EL (cell line): ENCODE measurements at regions not wholly inside any gene's neighbourhood (a gene's known extent, or its start where the extent isn't known, plus 50 kb on each side); places are given as distances from the start of the nearest gene placed in this dataset.

Experiments
- DNase-seq: peaks from one replicate; pipeline ENCODE4 v3.0.0-alpha.2; 2016

DNA sequence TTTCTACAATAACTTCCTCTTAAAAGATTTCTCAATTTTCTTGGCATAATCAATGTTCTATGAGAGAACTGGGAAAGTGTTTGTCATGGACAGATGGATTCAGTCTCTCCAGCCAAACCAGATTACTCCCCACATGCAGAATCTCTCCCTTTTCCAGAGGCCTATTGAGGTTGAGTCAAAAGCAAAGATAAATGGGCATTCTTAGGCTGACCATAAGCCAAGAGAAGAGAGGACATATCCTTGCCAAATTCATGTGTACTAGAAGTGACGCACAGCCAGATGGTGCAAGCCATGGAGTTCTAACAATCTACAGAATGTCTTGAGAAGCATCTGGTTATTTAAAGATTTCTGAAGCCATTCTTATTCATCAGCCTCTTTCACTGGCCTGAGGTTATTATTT, 2115.0 kb downstream of the MAT2B start:
- DNase-seq, result no peak

DNA sequence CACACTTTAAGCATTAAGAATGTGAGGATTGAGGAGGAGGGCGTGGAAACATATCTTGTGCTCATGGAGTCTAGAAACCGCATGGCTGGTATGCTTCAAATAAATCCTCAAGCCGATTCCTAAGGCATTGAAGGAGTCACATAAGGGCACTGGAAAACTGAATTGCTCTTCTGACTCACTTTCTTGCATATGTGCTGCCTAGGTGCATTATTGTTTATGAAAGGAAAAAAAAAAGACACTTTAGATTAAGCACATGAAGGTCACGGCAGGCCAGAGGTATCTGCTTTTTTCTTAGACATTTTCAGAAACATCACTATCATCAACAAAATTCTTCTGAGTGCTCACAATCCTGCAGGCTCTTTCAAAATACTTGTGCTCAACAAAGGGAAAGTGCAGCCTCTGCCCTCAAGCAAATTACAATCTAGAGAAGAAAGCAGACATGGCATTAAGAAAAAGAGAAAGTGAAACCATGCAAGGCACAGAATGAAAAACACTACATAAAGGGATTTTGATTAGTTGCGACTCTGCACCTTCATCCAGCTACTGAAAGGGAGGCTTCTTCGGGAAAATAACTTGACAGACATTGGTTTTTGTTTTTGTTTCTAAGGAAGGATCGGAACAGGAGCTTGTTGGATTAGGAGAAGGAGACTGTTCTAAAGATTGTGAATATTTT, 2117.6 kb downstream of the MAT2B start:
- DNase-seq, result no peak

DNA sequence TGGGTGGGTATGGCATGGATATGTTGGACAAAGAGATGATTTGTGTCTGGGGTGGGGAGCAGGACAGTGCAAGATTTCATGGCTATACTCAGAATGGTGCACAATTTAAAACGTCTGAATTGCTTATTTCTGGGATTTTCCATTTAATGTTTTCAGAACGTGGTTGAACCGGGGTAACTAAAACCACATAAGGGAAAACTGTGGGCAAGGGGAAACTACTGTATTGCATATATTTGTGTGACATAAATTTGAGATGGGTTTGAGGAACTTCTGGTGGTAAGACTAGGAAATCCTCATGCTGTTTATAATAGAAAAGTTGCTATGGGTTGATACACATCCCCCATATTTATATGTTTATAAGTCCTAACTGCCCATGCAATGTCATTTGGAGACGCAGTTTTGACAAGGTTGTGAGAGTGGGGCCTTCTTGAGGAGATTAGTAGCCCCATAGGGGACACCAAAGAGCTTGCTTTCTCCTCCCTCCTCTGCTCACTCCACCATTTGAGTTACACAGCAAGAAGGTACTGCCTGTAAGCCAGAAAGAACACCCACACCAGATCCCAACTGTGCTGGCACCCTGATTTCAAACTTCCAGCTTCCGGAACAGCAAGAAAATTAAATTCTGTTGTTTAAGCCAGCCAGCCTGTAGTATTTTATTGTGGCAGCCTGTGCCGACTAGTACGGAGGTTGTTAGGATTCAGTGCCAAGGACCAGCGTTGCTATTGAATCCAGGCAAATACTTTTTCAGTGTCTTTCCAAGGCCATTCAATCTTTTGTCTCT, 2118.9 kb downstream of the MAT2B start:
- DNase-seq, result no peak

DNA sequence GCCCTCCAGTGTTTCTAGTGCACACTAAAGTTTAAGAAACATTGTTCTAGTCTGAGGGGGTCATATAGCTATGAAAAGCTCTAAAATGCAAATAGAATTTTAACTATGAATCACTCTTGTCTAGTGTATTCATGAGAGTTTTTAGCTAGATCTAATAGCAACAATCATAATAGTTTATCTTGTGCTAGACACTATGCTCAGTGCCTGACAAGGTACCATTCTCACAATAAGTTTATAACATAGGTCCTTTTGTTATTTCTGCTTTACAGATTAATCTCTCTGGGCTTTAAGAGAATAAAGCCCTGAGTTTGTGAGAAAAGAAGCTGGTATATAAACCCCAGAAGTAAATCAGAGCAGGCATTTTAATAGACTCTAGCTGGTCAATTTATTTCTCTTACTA, 2120.7 kb downstream of the MAT2B start:
- no peak for DNase-seq

DNA sequence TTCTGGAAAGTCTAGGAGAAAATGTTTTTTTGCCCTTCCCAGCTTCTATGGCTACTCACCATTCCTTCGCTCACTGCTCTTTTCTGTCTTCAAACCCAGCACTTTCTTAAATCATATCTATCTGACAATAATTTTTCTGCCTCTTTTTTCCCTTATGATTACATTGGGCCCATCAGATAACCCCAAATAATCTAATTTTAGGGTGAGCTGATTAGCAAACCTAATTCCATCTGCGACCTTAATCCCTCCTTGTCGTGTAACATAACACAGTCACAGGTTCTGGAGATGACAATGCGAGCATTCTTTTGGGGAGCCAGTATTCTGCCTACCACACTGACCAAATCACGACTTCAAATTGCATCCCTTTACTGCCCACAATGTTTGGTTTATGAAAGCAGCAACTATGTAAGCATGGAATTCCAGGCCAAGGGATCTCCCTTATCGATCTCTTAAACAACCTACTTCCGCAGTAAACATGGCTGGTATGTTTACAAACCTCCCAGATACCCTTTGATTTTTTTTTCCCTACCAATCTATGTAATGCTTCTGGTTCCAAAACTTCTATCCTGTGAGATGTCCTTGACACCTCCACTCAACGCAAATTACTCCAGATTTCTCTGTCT, 2122.2 kb downstream of the MAT2B start:
- no peak for DNase-seq

DNA sequence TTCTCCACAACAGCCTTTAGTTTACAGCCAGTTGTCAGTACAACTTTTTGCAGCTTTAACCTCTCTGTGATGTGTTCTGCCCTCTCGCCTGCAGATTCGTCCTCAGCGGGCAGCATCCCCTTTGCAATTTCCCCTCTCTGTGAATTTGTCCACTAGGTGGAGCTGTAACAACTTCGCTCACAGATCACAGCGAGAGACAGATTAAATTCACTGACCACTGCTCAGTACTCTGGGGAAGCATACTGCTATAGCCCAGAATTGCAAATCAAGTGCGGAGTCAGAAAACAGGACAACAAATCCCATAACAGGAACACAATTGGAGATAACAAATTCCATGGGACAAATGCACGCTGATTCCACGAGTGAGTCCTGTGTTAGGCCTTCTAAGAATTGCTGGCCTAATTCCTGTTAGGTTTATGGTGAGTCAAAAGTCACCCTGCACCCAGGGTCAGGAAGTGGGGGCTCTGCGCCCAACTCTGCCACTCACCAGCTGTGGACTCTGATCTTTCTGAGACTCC, 2124.9 kb downstream of the MAT2B start:
- peak; percentile 0 for DNase-seq

DNA sequence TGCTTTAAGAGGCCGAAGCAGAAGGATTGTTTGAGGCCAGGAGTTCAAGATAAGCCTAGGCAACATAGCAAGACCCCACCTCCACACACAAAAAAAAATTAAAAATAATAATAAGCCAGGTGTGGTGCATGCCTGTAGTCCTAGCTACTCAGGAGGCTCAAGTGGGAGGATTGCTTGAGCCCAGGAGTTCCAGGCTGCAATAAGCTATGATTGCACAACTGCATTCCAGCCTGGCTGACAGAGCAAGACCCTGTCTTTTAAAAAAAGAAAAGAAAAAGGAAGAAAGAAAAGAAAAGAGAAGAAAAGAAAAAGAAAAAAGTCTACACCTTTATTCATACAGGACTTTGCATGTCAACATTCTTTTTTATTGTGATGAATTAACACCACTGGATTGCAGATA, 2125.8 kb downstream of the MAT2B start:
- DNase-seq, result no peak

DNA sequence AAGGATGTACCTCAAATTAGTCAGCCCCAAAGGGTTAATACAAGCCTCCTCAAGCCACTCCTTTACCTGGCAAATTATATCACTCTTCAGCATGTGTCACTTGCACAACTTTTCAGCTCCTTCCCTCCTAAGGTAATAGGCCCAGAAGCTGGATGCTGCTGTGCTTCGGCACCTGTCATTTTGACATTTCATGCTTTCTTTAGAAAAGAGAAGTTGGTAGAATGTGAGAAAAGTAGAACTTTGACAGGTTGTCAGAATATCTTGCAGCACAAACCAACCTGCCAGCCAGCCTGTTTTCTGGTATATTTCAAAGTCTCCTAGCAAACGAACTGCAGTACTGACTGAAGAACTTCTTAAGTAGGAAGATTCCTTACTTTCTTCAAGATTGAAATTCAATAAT, 2136.9 kb downstream of the MAT2B start:
- DNase-seq, result no peak

DNA sequence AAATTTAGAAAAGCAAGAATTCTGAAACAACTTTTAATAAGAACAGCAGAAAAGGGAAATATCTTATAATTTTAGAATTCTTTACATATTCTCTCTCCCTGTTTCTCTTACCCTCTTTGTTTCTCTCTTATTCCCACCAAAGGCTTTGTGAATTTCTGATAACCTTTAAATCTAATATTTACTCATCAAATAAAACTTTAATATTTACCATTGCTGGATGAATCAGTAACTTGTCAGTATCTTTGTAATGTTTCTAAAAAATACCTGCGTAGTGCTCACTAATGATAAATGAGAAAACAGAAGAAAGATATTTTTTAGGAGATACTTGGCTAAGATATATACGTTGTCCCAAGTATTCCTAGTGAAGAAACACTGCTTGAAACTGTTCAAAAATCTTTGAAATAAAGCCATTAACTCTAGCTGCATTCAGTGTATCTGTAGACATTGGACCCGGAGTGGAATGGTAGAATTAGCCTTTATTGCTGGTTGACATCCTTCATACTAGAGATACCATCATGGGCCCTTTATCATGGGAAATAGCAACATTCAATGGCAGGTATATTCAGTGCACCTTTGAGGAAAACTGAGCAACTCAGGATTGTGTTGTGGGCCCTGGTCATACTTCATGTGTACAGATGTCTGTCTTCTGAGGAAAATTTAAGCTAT, 2160.4 kb downstream of the MAT2B start:
- DNase-seq, result no peak

DNA sequence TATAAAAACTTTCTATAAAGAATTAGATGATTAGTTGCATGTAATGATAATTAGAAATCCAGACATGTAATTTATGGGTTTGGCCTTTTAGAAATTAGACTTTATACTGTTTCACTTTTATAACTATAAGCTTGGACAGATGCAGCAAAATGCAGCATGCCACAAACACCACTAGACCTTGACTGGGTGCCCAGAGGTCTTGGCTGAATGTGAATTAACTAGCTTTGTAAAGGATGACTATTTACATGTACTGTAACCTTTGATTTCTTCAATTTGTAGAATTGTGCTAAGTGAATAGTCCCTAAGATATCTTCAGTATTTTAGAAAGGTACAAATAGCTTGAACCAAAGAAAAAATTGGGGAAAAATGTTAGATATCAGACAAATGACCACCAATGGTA, 2168.1 kb downstream of the MAT2B start:
- DNase-seq, result no peak

DNA sequence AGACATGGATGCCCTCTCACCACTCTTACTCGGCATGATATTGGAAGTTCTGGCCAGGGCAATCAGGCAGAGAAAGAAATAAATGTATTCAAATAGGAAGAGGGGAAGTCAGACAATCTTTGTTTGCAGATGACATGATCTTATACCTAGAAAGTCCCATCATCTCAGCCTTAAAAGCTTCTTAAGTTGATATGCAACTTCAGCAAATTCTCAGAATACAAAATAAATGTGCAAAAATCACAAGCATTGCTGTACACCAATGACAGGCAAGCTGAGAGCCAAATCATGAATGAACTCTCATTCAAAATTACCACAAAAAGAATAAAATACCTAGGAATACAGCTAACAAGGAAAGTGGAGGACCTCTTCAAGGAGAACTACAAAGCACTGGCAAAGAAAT, 2190.4 kb downstream of the MAT2B start:
- no peak for DNase-seq

DNA sequence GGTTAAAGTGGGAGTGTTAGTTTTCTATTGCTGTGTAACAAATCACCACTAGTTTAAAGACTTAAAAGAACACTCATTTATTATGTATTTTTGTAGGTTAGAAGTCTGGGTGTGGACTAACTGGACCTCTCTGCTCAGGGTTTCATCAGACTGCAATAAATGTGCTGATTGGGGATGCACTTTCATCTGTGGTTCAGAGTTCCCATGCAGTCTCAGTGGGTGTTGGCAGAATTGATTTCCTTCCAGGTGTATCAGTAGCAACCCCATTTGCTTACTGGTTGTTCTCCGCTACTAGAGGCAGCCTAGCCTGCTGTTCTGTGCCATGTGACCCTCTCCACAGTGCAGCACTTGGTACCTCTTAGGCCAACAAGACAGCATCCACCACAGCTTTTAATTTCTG, 2200.5 kb downstream of the MAT2B start:
- no peak for DNase-seq

DNA sequence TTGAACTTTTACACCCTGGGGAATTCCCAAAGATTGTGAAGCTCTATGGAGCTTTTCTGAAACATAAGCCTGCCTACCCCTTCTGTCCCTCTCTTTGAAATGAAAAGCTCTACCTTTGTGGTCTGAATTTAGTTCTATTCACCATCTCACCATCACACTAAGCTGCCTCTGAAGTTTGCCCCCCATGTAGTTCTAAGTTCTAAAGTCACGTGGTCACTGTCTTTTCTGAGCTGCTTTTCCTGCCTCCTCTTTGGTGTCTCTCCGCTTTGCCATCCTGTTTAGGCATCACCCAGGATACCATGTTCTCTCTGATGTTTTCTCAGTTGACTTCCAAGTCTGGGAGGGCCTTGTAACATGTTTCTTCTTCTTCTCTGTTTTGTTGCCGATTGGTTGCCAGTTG, 2206.6 kb downstream of the MAT2B start:
- DNase-seq, result no peak

DNA sequence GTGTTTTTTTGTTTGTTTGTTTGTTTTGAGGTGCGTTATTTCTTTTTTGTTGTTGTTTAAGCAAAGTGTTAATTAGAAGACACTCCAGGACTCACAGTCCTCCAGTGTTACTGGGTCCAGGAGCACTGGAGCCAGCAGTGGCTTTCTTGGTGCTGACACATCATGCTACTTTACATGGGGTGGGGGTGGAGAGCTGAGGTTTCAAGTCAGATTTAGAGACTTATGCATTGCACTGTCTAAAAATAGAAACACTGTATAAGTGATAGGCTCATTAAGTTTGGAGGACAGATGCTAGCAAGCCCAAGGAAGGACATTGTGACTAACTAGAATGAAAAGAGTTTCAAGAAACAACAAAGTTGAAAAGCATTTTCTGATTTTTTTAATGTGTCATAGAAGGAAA, 2209.2 kb downstream of the MAT2B start:
- no peak for DNase-seq

DNA sequence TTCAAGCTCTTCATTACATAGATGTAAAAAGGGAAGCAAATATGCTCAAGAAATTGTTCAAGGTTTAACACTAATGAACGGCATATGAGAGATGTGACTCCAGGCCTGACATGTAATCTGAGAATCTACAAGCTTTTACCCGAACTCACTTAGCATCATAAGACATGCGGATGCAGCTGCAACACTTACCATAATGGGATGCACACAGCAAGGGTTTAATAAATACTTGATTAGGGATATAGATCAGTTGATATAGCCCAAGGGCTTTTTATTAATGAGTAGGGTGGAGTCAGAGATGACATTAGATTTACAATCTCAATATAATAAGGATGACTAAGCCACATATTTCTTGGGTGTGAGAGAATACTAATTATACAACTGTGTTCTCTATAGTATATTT, 2215.5 kb downstream of the MAT2B start:
- DNase-seq, result no peak

DNA sequence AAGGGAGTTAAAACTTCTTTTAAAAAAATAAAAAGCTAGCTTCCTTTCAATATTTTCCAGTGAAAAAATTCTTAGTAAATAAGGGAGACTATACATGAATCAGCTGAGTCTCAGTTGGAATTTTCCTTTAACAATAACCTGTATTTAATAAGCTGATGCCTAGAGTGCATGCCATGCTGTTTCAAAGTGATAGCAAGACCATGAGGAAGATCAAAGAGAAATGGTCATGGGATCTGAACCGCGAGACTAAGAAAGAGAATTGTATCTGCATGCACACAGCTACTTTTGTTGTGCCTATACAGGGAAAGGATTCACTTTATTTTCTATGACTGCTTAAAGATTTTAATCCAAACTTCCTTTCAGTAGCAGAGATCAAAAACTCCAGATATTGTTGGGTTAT, 2217.0 kb downstream of the MAT2B start:
- DNase-seq, result no peak

DNA sequence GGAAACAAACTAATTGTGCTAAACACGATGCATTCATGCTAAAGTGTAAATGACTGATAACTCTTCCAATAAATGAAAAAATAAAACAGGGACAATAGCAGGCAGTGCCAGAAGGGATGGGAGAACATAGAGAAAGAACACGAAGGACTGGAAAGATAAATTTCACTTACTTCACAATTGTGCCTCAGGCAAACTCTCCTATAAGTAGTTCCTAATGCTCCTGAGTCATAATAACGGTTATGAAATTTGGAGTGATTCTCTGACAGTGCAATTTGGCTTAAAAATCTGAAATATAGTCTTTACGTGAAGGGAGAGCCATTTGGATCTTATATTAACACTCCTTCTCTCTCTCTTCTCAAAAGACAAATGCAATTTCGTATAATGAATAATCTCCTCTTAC, 2218.5 kb downstream of the MAT2B start:
- no peak for DNase-seq

DNA sequence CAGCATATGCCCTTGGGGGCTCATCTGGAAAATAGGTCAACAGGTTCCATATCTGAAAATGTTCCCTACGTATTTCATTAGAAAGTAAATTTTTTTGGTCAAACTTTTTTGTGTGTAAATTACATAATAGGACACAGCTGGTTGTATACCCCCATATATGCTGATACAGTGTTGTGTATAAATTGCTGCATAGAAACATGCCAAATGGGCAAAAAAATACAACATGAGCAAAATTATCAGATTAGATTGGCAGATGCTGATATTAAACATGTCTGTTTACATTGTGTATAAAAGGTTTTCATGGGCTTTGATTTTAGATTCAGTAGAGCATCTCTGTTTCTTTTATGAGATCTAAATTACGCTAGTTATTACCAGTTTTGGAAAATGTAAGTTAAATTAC, 2223.0 kb downstream of the MAT2B start:
- no peak for DNase-seq

DNA sequence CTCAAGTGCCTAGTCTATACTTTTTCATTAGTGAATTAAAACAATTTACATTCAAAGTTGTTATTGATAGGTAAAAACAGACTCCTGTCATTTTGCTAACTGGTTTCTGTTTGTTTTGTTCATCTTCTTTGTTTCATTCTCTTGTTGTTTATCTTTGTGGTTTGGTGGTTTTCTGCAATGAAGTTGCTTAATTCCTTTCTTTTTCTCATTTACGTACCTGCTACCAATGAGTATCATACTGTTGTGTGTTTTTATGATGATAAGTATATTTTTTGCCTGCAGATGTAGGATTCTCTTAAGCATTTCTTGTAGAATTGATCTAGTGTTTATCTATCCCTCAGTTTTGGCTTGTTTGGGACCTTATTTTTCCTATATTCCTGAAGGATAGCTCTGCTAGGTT, 2230.0 kb downstream of the MAT2B start:
- DNase-seq, result no peak

DNA sequence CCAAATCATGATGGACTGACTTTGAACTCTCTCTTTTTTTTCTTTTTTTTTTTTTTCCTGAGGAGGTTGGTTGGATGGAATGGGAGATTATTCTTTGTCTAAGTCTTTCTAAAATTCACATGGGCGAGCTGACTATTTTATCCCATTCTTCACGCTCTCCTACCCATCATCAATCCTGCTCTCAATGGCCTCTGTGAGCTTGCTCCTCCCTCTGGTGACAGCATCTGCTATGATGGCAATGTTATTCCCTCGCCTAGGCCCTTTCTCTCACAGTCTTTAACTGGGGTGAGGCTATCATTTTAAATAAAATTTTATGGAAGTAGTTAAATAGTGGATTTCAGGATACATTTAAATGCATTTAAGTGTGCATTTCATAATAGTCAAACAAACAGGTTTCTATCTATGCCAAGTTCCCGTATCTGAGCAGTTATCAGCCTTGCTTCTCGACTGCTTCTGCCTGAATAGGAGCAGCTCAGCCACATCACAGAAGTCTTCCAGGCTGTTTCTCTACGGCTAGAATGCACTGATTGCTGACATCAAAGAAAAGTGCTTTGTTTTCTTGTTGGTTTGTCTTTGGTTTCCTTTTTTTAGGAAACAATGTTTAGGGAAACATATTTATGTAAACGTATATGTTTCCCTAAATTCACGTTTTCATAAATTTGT, 2233.8 kb downstream of the MAT2B start:
- no peak for DNase-seq

DNA sequence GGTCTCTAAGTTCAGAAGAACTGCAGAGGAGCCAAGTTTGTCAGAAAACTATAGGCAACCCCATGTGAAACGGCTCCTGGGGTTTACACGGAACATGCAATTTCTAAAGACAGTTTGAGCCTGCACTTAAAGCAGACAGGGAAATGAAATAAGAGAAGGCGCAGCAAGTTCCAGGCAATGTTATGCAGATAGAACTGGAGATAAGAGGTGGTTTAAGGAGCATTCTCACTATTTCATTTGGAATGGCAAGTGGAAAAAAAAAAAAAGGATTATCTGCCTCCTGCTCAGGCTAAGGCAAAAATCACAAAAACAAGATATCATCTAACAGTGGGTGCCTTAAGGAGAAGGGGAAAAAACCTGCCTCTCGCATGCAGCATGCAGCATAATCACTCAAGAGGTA, 2252.4 kb downstream of the MAT2B start:
- DNase-seq, result no peak

DNA sequence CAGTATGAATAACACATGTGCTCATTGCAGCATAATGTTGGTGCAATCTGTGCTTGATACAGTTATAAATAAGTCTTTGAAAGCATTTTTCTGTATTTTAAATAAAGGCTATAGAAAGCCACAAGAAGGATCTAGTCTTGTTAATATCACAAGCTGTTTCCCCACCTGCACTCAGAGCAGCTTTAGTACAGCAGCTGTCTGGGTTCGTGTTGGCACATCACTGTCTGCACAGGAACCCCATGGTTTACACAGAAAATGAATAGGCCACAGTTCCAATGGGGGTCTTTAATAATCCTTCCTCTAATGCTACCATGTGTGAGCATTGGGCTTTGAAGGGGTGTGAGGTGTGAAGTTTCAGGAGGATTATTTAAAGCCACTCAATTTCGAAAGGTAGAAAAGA, 2269.7 kb downstream of the MAT2B start:
- no peak for DNase-seq

DNA sequence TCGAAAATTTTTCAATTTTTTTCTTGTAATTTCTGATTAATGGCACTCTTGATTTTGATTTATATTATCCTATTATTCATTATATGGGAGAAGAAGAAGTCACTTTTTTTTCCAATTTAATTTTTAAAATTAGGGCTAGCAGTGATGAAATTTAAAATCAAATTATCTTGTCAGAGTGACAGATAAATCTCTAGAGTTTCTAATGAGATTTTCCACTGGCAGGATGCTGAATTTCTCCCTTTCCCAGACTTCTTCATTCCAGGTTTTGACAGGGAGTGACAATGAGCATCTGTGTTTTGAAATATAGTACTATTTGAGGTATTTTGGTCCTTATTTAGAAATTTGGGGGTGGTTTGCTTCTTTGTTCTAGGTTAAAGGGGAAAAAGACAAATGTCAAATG, 2274.1 kb downstream of the MAT2B start:
- no peak for DNase-seq
